ENCODE measurements at regions not wholly inside any gene's neighbourhood (a gene's known extent, or its start where the extent isn't known, plus 50 kb on each side); places are given as distances from the start of the nearest gene placed in this dataset.
"Not testable (repeated sequence)": the region's sequence is repeated elsewhere in the genome, so short reads cannot be mapped to it uniquely, and the experiment has no call there.

GRCh38 chr3:194908496-194908895 lies 222.8 kb downstream of the FAM43A start:
- no peak for FAIRE-seq
- no peak for DNase-seq (ENCODE audit: low spot score)

- DNase-seq (ENCODE audit: low spot score) (no peak), FAIRE-seq (no peak)
Measured at GRCh38 chr3:194908972-194909371, 223.3 kb downstream of the FAM43A start.

GRCh38 chr3:194910414-194910984 lies 224.8 kb downstream of the FAM43A start:
- DNase-seq (ENCODE audit: low spot score): no peak
- FAIRE-seq: no peak

GRCh38 chr3:194913316-194913715 lies 227.6 kb downstream of the FAM43A start:
- FAIRE-seq: no peak
- DNase-seq (ENCODE audit: low spot score): no peak

- not testable (repeated sequence) for DNase-seq (ENCODE audit: low spot score); FAIRE-seq
Measured at GRCh38 chr3:194924889-194925288, 239.2 kb downstream of the FAM43A start.

GRCh38 chr3:194925614-194926013 lies 239.9 kb downstream of the FAM43A start:
- DNase-seq (ENCODE audit: low spot score) (no peak), FAIRE-seq (no peak)

GRCh38 chr3:194928227-194928626 lies 242.5 kb downstream of the FAM43A start:
- DNase-seq (ENCODE audit: low spot score) (no peak), FAIRE-seq (no peak)

- no peak for DNase-seq (ENCODE audit: low spot score)
- no peak for FAIRE-seq
Measured at GRCh38 chr3:194928831-194929577, 243.3 kb downstream of the FAM43A start.

- no peak for FAIRE-seq
- DNase-seq (ENCODE audit: low spot score): no peak
Measured at GRCh38 chr3:194929578-194929960, 243.9 kb downstream of the FAM43A start.

- DNase-seq (ENCODE audit: low spot score) (no peak), FAIRE-seq (no peak)
Measured at GRCh38 chr3:194930377-194931204, 244.9 kb downstream of the FAM43A start.

- no peak for FAIRE-seq
Measured at GRCh38 chr3:194931347-194931746, 245.7 kb downstream of the FAM43A start.

GRCh38 chr3:194931865-194932264 lies 246.2 kb downstream of the FAM43A start:
- no peak for FAIRE-seq
- DNase-seq (ENCODE audit: low spot score): no peak

More at GRCh38 chr3:194931347-194931746, 245.7 kb downstream of the FAM43A start:
- no peak for DNase-seq (ENCODE audit: low spot score)

GRCh38 chr3:194933465-194933864 lies 247.8 kb downstream of the FAM43A start:
- FAIRE-seq: no peak
- DNase-seq (ENCODE audit: low spot score): no peak

- DNase-seq (ENCODE audit: low spot score): no peak
Measured at GRCh38 chr3:194935061-194935460, 249.4 kb downstream of the FAM43A start.

GRCh38 chr3:194935632-194936470 lies 250.2 kb downstream of the FAM43A start:
- FAIRE-seq: no peak
- peak; percentile 23 for DNase-seq (ENCODE audit: low spot score)

More at GRCh38 chr3:194935061-194935460, 249.4 kb downstream of the FAM43A start:
- FAIRE-seq: no peak

- no peak for FAIRE-seq
- no peak for DNase-seq (ENCODE audit: low spot score)
Measured at GRCh38 chr3:194936659-194937058, 251.0 kb downstream of the FAM43A start.

- no peak for DNase-seq (ENCODE audit: low spot score)
- FAIRE-seq: no peak
Measured at GRCh38 chr3:194937144-194937543, 251.5 kb downstream of the FAM43A start.

GRCh38 chr3:194937882-194938321 lies 252.2 kb downstream of the FAM43A start:
- DNase-seq (ENCODE audit: low spot score) (no peak), FAIRE-seq (no peak)

- FAIRE-seq (no peak), DNase-seq (ENCODE audit: low spot score) (no peak)
Measured at GRCh38 chr3:194938845-194939531, 253.3 kb downstream of the FAM43A start.

- DNase-seq (ENCODE audit: low spot score) (no peak), FAIRE-seq (no peak)
Measured at GRCh38 chr3:194939532-194939909, 253.8 kb downstream of the FAM43A start.

All from RCC 7860 (cell line).